ENCODE measurements at regions not wholly inside any gene's neighbourhood (a gene's known extent, or its start where the extent isn't known, plus 50 kb on each side); places are given as distances from the start of the nearest gene placed in this dataset.

DNA sequence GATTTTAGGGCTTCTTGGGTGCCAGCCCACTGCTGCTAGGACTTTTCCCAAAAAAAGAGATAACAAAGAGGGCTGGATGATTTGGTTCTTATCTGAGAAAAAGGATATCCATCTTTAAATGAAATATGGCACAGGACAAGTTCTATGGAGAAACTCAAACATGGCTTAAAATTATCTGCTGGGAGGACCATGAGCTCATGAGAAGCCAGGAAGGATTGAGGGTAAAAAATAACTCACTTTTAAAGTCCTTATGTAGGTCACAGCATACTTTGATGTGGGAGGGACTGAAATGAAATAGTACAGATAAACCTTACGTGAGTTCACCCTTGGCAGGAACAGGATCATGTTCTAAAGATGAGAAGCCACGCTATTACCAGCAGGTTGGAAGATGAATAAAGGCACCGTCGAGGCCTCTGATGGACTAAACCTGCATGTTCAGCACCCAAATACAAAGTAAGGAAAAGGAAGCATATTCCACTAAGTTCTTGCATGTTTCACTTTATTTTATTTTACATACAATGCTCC, 369.2 kb upstream of the KLF6 start:
- TF ChIP-seq CTCF (IDR thresholded peaks at IDR 0.05 in 8 of 11, conservative IDR thresholded peaks at IDR 0.05 in 3 of 11) (no peak), POLR2A (IDR thresholded peaks at IDR 0.05) (no peak)
